Fibroblast of the aortic adventitia (primary cell): ENCODE measurements at regions not wholly inside any gene's neighbourhood (a gene's known extent, or its start where the extent isn't known, plus 50 kb on each side); places are given as distances from the start of the nearest gene placed in this dataset.
A peak's percentile ranks its signal among the peaks of the same experiment; 100 is the strongest.

Experiments used
- DNase-seq: peaks from one replicate; pipeline ENCODE4 v3.0.0-alpha.2; 2010; ENCODE audit warnings: low read depth
- H3K4me3 ChIP-seq: 2 replicates; pipeline ENCODE4 v1.5.1; 2011; ENCODE audit warnings: low read depth, mild to moderate bottlenecking, control low read depth, low read length, moderate library complexity
- TF ChIP-seq, protein P1 (sequence below): IDR thresholded peaks from 2 replicates; pipeline ENCODE4 v1.5.1; 2011; ENCODE audit warnings: mild to moderate bottlenecking, low read length, control low read depth, inconsistent platforms; ENCODE audit not compliant: insufficient read depth

DNA sequence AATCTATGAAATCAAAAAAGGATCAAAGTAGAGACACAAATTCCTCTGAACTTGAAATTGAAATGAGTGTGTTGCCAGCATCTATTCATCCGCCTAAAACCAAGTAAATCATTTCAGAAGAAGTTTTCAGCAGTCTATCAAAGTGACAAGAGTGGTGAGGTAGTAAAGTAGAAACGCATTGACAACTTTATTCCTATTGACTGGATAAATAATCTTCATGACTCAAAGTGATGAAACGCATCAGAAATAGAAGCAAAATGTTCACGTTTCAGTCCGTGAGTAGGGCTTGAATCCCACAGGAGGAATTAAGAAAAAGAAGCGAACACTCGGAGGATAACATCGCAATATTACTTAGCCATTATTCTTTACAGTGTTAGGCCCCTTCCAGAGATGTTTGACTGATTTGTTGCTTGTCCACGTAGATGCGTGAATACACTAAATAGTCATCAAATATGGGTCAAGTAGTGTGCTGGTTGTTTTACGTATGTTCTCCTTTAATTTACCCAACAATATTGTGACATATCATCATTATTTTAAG, 314.4 kb downstream of the PLK2 start:
- TF ChIP-seq, protein P1, sequence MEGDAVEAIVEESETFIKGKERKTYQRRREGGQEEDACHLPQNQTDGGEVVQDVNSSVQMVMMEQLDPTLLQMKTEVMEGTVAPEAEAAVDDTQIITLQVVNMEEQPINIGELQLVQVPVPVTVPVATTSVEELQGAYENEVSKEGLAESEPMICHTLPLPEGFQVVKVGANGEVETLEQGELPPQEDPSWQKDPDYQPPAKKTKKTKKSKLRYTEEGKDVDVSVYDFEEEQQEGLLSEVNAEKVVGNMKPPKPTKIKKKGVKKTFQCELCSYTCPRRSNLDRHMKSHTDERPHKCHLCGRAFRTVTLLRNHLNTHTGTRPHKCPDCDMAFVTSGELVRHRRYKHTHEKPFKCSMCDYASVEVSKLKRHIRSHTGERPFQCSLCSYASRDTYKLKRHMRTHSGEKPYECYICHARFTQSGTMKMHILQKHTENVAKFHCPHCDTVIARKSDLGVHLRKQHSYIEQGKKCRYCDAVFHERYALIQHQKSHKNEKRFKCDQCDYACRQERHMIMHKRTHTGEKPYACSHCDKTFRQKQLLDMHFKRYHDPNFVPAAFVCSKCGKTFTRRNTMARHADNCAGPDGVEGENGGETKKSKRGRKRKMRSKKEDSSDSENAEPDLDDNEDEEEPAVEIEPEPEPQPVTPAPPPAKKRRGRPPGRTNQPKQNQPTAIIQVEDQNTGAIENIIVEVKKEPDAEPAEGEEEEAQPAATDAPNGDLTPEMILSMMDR: no peak
- no peak overlapping the region for H3K4me3 ChIP-seq
- no peak for DNase-seq

DNA sequence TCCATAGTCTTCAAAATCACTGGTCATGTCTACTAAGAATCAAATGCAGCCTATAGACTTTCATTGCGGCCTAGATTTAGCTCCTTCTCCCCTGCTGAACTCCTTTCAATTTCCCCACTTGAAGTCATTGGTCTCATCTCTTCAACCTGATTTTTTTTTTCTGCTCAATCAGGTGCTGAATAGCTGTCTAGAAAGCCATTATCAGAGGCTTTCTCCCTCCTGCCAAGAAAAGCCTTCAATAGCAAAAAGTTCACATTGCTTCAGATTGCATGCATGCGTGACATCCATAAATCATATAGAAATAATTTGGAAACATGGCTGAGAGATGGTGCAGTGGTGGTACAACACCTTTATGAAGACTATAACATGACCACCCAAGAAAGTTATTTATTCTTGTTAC, 316.2 kb downstream of the PLK2 start:
- DNase-seq: no peak
- TF ChIP-seq, protein P1: no peak
- no peak overlapping the region for H3K4me3 ChIP-seq

DNA sequence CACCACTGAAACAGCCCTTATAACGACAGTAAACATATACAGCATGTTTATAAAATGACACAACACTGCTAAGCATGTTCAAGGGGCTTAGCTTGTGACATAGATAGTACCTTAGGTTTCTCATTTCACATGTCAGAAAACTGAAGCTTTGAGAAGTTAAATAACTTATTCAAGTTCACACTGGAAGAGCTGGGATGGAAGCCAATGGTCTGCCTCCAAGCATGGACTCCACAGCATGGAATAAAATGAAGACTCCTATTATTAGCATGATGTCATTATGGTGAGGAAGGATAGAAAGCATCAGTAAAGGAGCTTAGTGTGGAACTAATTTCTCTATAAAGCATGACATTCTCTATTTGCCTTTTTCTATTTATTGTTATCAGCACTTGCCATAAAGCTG, 316.7 kb downstream of the PLK2 start:
- no peak for DNase-seq
- TF ChIP-seq, protein P1: no peak
- no peak overlapping the region for H3K4me3 ChIP-seq

DNA sequence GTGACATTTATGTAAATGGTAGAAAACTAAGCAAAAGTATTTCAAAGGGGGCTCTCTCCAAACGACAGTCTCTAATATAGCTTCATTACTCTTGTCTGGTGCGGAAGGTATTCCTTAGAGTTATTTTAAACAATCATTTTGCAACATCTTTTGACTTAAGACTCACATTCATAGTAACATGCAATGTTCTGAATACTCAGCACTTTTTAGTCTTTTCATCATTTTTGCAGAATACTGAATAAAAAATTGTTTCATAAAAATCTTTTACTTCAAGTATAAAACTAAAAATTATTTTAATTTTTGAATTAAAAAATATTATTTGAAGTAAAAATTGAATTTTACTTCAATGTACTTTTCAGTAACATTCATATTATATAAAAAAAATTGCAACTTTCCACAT, 321.1 kb downstream of the PLK2 start:
- TF ChIP-seq, protein P1: no peak
- H3K4me3 ChIP-seq: no peak overlapping the region
- DNase-seq: no peak

DNA sequence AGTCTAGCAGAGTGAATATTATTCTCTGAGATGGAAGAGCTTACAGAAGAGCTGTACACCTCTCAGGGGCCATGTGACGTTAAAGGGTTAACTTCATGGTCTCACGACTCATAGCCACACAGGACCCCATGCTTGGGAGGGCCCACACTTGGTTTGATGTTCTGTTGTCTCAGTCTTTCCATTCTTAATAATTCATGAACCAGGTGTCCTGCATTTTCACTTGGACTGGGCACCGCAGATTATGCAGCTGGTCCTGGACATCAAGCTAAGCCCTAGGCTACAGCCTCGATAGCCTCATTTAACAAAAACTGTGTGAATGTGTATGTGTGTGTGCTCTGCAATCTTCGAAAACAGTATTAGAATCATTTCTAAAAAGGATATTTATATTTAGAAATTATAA, 323.5 kb downstream of the PLK2 start:
- H3K4me3 ChIP-seq: no peak overlapping the region
- TF ChIP-seq, protein P1: no peak
- DNase-seq: no peak

DNA sequence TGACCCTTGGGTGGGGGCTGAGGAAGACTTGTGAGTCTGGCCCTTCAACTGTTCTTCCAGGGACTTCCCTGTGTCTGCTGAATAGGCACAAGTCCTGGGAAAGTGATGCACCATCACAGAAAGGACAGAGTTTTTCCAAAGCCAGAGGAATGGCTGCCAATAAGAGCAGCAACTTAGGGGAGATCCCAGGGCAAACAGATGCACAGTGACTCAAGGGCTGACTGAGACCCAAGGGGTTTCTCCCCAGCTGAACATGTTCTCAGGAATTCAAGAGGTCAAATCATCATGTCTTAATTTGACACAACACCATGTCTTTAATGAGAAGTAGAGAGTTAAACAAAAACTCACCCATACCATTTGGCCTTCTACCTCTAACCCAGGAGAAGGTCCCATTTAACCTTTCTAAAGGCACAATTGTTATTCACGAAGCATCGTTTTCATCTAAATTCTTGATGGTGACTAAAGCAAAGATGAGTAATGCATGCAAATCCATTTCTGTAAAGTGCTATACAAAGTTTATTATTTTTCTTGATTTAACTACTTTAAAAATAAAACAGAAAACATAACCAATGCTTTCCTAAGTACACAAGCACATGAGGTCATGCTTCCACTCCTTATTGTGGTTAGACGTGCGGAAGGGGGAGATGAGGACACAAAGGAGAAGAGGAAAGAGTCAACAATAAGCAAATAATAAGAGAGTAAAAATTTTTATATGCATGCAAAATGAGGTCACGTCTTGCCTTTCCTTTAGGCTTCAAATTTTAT, 324.1 kb downstream of the PLK2 start:
- DNase-seq: peak; percentile 7
- no peak overlapping the region for H3K4me3 ChIP-seq

More for the DNA sequence above, 324.1 kb downstream of the PLK2 start:
- TF ChIP-seq, protein P1: no peak
